ENCODE measurements at regions not wholly inside any gene's neighbourhood (a gene's known extent, or its start where the extent isn't known, plus 50 kb on each side); places are given as distances from the start of the nearest gene placed in this dataset.

DNA sequence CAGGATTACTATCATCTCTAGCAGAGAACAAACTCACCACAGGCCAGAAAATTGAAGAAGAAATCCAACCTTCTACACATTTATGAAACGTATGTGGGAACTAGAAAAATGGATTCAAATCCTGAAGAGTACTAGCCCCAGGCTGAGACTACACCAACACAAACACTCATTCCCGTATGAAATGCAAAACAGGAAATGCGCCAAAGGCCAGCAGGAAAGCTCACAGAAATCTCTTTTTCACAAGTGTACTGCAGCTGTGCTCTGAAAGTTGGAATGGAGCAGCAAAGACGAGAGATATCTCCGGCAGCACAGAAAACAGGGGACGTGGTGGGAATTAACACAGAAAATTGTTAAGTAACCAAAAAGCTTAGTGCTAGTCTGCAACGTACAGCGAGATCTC is 913.5 kb downstream of the TDRD15 start:
- no peaks in the 10 kb centered on the region for H3K36me3 ChIP-seq
- TF ChIP-seq, protein P1, sequence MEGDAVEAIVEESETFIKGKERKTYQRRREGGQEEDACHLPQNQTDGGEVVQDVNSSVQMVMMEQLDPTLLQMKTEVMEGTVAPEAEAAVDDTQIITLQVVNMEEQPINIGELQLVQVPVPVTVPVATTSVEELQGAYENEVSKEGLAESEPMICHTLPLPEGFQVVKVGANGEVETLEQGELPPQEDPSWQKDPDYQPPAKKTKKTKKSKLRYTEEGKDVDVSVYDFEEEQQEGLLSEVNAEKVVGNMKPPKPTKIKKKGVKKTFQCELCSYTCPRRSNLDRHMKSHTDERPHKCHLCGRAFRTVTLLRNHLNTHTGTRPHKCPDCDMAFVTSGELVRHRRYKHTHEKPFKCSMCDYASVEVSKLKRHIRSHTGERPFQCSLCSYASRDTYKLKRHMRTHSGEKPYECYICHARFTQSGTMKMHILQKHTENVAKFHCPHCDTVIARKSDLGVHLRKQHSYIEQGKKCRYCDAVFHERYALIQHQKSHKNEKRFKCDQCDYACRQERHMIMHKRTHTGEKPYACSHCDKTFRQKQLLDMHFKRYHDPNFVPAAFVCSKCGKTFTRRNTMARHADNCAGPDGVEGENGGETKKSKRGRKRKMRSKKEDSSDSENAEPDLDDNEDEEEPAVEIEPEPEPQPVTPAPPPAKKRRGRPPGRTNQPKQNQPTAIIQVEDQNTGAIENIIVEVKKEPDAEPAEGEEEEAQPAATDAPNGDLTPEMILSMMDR (IDR thresholded peaks at IDR 0.05) = no peak
- no peaks in the 10 kb centered on the region for H3K4me1 ChIP-seq
- FAIRE-seq = no peak
- no peak overlapping the region for H3K27ac ChIP-seq
- no peak overlapping the region for H3K4me3 ChIP-seq
- ATAC-seq = no peak
- H3K9me3 ChIP-seq = no peaks in the 10 kb centered on the region
- intact Hi-C loops (cut with DNase I) = no loop called here
- WGBS, 2 donors = 50 to 61% methylated on average over 8 of the region's 8 CpGs
- DNase-seq = no peak
- H3K27me3 ChIP-seq = no peaks in the 10 kb centered on the region

DNA sequence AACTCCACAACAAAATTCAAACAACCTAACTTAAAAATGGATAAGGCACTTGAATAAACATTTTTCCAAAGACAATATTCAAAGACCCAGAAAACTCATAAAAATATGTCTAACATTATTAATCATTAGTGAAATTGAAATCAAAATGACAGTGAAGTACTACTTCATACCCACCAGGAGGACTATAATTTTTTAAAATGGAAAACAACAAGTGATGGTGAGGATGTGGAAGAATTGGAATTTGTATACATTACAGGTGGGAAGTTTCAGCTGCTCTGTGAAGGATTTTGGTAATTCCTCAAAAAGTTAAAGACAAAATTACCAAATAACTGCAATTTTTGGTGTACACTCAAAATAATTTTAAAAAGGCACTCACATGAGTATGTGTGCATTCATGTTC is 920.0 kb downstream of the TDRD15 start:
- no peaks in the 10 kb centered on the region for H3K9me3 ChIP-seq
- FAIRE-seq = no peak
- H3K36me3 ChIP-seq = no peaks in the 10 kb centered on the region
- DNase-seq = no peak
- no peak for ATAC-seq
- TF ChIP-seq, protein P1 (IDR thresholded peaks at IDR 0.05) = no peak
- peaks cover 0 to 4% (median 0%) of the 10 kb centered on the region in 4 donors for H3K27me3 ChIP-seq
- intact Hi-C loops (cut with DNase I) = no loop called here
- no peak overlapping the region for H3K27ac ChIP-seq
- H3K4me3 ChIP-seq = no peak overlapping the region
- H3K4me1 ChIP-seq = no peaks in the 10 kb centered on the region

DNA sequence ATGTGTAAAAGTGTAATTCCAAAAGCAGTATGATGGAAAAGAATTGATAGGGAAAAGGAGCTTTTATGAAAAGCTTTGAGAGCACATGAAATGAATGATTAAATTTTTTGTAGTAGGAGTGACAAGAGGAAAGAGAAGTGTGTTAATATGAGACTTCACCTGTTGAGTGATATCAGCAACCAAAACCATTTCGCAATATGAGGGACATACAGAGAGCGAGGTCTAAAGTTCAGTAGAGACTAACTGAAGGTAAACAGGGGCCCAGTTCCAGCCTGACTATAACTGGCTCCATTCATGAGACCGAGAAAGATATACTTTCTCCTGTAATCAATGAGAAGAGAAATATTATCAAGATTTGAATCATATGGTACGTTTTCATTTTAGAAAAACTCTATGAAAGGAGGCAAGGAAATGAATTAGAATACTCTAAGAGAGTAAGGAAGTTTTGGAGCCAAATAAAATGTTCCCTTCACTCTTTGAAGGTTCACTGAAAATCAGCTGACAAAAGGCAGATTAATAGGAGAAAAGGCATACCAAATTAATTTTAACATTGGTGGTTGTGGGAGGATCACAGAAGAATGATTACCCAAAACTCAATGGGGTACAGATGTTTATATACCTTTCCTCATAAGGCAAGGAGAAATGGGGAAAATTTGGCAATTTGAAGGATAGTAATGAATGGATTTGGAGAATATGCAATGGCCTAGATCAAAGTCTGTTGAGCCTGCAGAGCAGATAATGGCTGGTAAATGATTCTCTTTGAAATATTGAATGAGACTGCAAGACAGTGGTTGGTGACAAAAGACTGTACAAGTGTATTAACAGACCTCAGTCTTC is 932.2 kb downstream of the TDRD15 start:
- no peaks in the 10 kb centered on the region for H3K9me3 ChIP-seq
- intact Hi-C loops (cut with DNase I) = no loop called here
- no peaks in the 10 kb centered on the region for H3K36me3 ChIP-seq
- H3K27ac ChIP-seq = no peak overlapping the region
- no peak overlapping the region for H3K4me3 ChIP-seq
- no peaks in the 10 kb centered on the region for H3K4me1 ChIP-seq
- H3K27me3 ChIP-seq = no peaks in the 10 kb centered on the region
- TF ChIP-seq, protein P1 (IDR thresholded peaks at IDR 0.05) = no peak
- no peak for FAIRE-seq
- ATAC-seq = peak in 3 of 4 donors; percentile 32 to 72 (median 50)
- no peak for DNase-seq
- 25 to 27% methylated on average over 4 of the region's 4 CpGs for WGBS, 2 donors

DNA sequence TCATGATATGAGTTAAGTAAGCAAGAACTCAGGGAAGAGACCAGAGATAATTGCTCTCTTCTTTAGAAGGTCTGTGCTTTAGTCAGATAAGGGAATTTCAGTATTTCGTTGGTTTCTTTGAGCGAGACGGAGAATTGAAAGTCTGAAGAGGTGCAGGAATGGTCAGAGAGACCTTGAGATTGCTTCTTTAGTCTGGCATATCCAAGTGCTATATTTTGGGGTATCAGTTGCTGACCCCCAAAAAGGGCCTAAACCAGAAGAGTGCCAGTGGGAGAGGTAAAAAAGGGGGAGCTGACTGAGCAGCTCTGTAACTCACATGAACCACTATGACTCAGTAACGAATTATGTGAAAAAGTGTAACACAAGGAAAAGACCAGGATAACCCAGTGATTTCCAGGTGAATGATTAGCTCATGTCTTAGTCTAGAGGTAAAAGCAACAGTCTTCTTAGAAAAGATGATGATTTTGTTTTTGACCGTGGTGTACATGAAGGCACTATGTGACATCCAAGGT is 932.9 kb downstream of the TDRD15 start:
- DNase-seq = no peak
- no peak for ATAC-seq
- no peak overlapping the region for H3K4me3 ChIP-seq
- no peak overlapping the region for H3K27ac ChIP-seq
- H3K27me3 ChIP-seq = no peaks in the 10 kb centered on the region
- no peaks in the 10 kb centered on the region for H3K4me1 ChIP-seq
- TF ChIP-seq, protein P1 (IDR thresholded peaks at IDR 0.05) = no peak
- 74 to 78% methylated on average over 5 of the region's 5 CpGs for WGBS, 2 donors
- no peaks in the 10 kb centered on the region for H3K36me3 ChIP-seq
- intact Hi-C loops (cut with DNase I) = no loop called here
- FAIRE-seq = no peak
- H3K9me3 ChIP-seq = no peaks in the 10 kb centered on the region

DNA sequence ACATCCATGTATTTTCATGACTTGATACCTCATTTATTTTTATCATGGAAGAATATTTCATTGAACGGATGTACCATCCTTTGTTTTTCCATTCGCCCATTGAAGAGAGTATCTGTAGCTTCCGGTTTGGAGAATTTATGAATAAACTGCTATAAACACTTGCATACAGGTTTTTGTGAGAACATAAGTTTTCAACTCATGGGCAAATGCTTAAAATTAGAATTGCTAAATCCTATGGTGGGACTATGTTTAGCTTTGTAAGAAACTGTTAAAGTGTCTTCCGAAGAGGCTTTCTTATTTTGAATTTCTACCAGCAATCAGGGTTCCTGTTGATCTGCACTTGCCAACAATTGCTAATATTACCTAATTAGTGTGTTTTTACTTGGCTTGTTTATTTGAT is 938.9 kb downstream of the TDRD15 start:
- no peaks in the 10 kb centered on the region for H3K4me1 ChIP-seq
- no peak for ATAC-seq
- no peaks in the 10 kb centered on the region for H3K9me3 ChIP-seq
- TF ChIP-seq, protein P1 (IDR thresholded peaks at IDR 0.05) = no peak
- no peaks in the 10 kb centered on the region for H3K27me3 ChIP-seq
- FAIRE-seq = no peak
- H3K27ac ChIP-seq = no peak overlapping the region
- 67 to 85% methylated on average over 4 of the region's 4 CpGs for WGBS, 2 donors
- no peaks in the 10 kb centered on the region for H3K36me3 ChIP-seq
- H3K4me3 ChIP-seq = no peak overlapping the region
- intact Hi-C loops (cut with DNase I) = no loop called here
- DNase-seq = no peak

All from pancreas (tissue), 10 donors.